ENCODE measurements at regions not wholly inside any gene's neighbourhood (a gene's known extent, or its start where the extent isn't known, plus 50 kb on each side); places are given as distances from the start of the nearest gene placed in this dataset.
A peak's percentile ranks its signal among the peaks of the same experiment; 100 is the strongest.

- no peak for DNase-seq (ENCODE audit: low spot score)
- intact Hi-C loops (cut with DNase I), result no loop called here
These were observed 149.4 kb upstream of the MKI67 start for GRCh38 chr10:128275388-128276177.

DNA sequence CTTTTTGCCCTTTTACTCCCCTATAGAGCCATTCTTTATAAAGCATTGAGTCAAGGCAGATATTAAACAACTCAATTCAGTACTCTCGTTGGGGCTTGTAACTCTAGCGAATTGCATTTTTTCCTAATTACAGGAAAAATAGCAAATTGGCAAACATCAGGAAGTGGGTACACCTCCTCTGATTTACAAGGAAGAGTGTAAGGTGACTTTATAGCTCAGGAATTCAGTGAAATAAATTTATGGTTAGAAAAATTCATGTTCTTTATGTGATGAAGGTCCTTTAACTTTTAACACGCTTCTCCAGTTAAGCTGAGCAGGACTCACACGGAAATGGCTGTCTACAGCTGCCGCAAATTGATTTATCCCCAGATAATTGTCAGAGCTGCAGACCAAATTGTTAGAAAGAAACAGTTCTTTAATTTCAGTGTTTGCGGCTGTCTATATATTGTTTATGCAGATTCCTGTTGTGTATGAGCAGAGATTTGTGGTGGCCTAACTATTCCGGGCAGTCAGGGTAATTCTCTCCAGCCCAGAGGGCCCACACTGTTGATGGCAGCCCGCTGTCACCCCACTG, 151.1 kb upstream of the MKI67 start:
- intact Hi-C loops (cut with DNase I), result no loop called here
- DNase-seq (ENCODE audit: low spot score), result no peak

DNA sequence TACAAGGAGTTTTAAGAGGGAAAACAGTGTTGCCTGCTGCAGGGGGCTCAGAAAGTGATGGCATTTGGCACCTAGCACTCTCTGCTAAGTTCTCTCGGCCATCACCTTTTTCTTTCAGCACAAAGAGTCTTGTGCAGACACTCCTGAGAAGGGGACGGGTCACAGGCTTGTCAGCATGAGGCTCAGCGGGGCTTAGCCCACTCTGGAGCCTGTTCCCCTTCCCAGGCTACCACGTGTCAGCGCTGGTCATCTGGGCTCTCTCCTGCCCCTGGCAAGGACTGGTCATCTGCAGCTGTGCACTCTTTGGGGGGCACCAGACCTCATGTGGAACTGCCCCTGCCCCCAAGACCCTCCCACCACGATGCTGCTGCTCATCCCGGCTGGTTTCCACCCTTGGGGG, 152.1 kb upstream of the MKI67 start:
- intact Hi-C loops (cut with DNase I), result no loop called here
- no peak for DNase-seq (ENCODE audit: low spot score)

DNA sequence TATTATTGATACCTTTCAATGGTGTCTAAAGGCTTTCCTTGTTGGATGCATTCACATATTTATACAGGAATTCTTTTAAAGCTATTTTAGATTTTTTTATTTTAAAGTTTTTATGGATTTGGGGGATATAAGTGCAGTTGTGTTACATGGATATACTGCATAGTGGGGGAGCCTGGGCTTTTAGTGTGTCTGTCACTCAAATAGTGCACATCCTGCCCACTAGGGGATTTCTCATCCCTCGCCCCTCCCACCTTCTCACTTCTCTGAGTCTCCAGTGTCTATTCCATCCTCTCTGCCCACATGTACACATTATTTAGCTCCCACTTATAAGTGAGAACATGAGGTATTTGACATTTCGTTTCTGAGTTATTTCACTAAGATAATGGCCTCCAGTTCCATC, 154.0 kb upstream of the MKI67 start:
- intact Hi-C loops (cut with DNase I), result no loop called here
- no peak for DNase-seq (ENCODE audit: low spot score)

DNA sequence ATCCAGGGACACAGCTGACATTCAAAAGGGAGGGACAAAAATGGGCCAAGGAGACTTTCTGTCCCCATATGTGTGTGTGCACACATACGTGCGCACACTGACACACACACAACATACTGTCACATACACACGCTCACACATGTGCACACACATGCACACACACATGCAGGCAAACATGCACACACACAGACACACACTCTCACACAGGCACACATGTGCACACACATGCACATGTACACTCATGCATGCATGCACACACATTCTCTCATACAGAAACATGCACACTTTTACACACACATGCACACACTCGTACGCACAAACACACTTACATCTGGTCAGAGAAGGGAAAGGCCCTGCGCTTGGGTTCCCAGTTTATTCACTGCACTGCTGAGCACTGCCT, 155.1 kb upstream of the MKI67 start:
- no peak for DNase-seq (ENCODE audit: low spot score)
- intact Hi-C loops (cut with DNase I), result no loop called here

GRCh38 chr10:128281861-128282260, 155.6 kb upstream of the MKI67 start:
- intact Hi-C loops (cut with DNase I), result no loop called here
- DNase-seq (ENCODE audit: low spot score), result no peak

- intact Hi-C loops (cut with DNase I), result no loop called here
- peak; percentile 66 for DNase-seq (ENCODE audit: low spot score)
These were observed 160.0 kb upstream of the MKI67 start for GRCh38 chr10:128286141-128286761.

- intact Hi-C loops (cut with DNase I), result no loop called here
- peak; percentile 57 for DNase-seq (ENCODE audit: low spot score)
These were observed 160.7 kb upstream of the MKI67 start for GRCh38 chr10:128286762-128287500.

DNA sequence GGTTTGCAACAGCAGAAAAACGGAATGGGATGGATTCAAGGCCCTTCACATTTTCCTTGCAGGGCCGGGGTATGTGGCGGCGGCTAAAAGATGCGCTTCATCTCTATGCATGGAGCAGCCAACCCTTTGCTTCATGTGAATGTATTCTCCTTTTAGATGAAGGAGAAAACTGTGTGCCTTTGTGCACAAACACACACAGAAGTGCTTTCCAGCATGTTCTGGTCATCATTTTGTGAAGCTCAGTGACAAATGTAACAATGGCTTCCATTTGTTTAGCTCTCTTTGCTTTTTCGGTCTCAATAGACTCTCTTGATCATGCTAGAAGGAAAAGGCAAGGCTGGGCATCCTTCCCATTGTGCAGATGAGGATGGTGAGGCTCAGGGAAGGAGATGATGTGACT, 161.7 kb upstream of the MKI67 start:
- DNase-seq (ENCODE audit: low spot score), result peak; percentile 26
- intact Hi-C loops (cut with DNase I), result no loop called here

GRCh38 chr10:128289621-128290020, 163.4 kb upstream of the MKI67 start:
- intact Hi-C loops (cut with DNase I), result no loop called here

GRCh38 chr10:128295003-128295402, 168.8 kb upstream of the MKI67 start:
- peak; percentile 0 for DNase-seq (ENCODE audit: low spot score)
- intact Hi-C loops (cut with DNase I), result no loop called here

More at GRCh38 chr10:128289621-128290020, 163.4 kb upstream of the MKI67 start:
- DNase-seq (ENCODE audit: low spot score), result no peak

DNA sequence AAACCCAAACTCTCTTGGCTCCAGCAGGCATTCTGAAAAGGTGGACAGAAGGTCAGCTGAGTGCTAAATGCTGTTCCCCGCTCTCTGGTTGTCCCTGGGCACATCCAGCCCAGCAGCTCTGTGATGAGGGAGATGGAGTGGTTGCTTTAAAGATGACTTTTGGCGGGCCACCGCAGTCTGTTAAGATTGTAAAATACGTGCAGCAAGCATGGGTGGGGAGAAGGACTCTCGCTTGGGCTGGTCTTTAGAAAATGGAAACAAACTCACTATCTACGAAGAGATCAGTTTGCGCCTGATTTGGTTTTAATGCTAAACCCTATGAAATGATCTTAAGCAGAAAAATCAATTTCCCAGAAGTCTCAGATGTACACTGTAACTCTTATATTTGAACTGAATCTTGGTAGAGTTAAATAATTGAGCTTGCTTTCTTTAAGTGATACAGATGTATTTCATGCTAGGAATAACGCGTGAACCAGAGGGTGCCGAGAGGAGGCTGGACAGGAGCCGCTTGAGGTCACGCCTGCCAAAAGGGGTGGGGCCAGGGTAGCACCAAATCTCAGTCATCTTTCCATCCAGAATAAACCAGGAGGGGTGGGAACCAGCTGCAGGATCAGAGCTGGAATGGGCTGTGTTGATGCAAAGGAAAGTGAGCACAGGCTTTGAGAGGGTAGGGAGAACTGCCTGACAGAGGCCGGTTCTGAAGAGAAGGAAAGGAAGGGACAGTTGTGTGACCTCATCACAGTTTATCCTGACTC, 170.2 kb upstream of the MKI67 start:
- intact Hi-C loops (cut with DNase I), result no loop called here
- no peak for DNase-seq (ENCODE audit: low spot score)

GRCh38 chr10:128297709-128298378, 171.6 kb upstream of the MKI67 start:
- DNase-seq (ENCODE audit: low spot score), result no peak
- intact Hi-C loops (cut with DNase I), result no loop called here

GRCh38 chr10:128298587-128298986, 172.4 kb upstream of the MKI67 start:
- no peak for DNase-seq (ENCODE audit: low spot score)
- intact Hi-C loops (cut with DNase I), result no loop called here

- peak; percentile 9 for DNase-seq (ENCODE audit: low spot score)
- intact Hi-C loops (cut with DNase I), result no loop called here
These were observed 174.1 kb upstream of the MKI67 start for GRCh38 chr10:128300290-128300824.

GRCh38 chr10:128301051-128301450, 174.8 kb upstream of the MKI67 start:
- no peak for DNase-seq (ENCODE audit: low spot score)
- intact Hi-C loops (cut with DNase I), result no loop called here

GRCh38 chr10:128302808-128303207, 176.6 kb upstream of the MKI67 start:
- peak; percentile 6 for DNase-seq (ENCODE audit: low spot score)

GRCh38 chr10:128304271-128304670, 178.0 kb upstream of the MKI67 start:
- peak; percentile 70 for DNase-seq (ENCODE audit: low spot score)
- intact Hi-C loops (cut with DNase I), result no loop called here

More at GRCh38 chr10:128302808-128303207, 176.6 kb upstream of the MKI67 start:
- intact Hi-C loops (cut with DNase I), result no loop called here

Measured in cardiac septum (tissue), 1 donor.